PC-9 (cell line): ENCODE measurements at regions not wholly inside any gene's neighbourhood (a gene's known extent, or its start where the extent isn't known, plus 50 kb on each side); places are given as distances from the start of the nearest gene placed in this dataset.
"Not testable (repeated sequence)": the region's sequence is repeated elsewhere in the genome, so short reads cannot be mapped to it uniquely, and the experiment has no call there.

Experiments used
- EZH2 ChIP-seq: fragments of 200-600 bp; sonication (generic); IDR thresholded peaks from 2 replicates; pipeline ENCODE4 v1.8.0; 2017; ENCODE audit warnings: antibody characterized with exemption, low read depth
- TF ChIP-seq, protein P1 (sequence below): fragments of 200-600 bp; sonication (generic); conservative IDR thresholded peaks from 2 replicates; pipeline ENCODE4 v1.6.1; 2017; ENCODE audit warnings: mixed run types, antibody characterized with exemption, mild to moderate bottlenecking, moderate library complexity

DNA sequence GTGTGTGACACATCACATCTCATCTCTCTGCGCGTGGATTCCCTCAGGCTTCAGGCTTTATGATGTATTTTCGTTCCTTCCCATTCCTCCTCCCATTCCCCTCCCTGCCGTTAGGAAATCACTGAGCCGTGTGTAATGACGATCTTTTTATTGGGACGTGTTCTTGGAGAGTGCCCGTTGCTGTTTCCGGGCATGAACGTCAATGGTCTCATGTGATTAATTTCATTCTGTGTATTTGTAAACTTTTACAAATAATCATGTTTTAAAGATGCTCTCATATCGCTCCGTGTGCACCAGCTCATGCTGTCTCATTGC is 271.3 kb downstream of the ADGRD1 start:
- TF ChIP-seq, protein P1, sequence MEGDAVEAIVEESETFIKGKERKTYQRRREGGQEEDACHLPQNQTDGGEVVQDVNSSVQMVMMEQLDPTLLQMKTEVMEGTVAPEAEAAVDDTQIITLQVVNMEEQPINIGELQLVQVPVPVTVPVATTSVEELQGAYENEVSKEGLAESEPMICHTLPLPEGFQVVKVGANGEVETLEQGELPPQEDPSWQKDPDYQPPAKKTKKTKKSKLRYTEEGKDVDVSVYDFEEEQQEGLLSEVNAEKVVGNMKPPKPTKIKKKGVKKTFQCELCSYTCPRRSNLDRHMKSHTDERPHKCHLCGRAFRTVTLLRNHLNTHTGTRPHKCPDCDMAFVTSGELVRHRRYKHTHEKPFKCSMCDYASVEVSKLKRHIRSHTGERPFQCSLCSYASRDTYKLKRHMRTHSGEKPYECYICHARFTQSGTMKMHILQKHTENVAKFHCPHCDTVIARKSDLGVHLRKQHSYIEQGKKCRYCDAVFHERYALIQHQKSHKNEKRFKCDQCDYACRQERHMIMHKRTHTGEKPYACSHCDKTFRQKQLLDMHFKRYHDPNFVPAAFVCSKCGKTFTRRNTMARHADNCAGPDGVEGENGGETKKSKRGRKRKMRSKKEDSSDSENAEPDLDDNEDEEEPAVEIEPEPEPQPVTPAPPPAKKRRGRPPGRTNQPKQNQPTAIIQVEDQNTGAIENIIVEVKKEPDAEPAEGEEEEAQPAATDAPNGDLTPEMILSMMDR = not testable (repeated sequence)
- not testable (repeated sequence) for TF ChIP-seq EZH2
